Trophoblast cell (in vitro differentiated cells and primary cell): ENCODE measurements at regions not wholly inside any gene's neighbourhood (a gene's known extent, or its start where the extent isn't known, plus 50 kb on each side); places are given as distances from the start of the nearest gene placed in this dataset.
"Not testable (repeated sequence)": the region's sequence is repeated elsewhere in the genome, so short reads cannot be mapped to it uniquely, and the experiment has no call there.

Experiments used
- DNase-seq, 2 donors: peaks; one replicate each; pipeline ENCODE4 v3.0.0-alpha.2; 2016
- H2AFZ ChIP-seq: 2 replicates; pipeline ENCODE4 v1.6.1; 2013; ENCODE audit warnings: low read length, moderate library complexity, mild to moderate bottlenecking; ENCODE audit not compliant: insufficient read depth, poor library complexity
- H2AK5ac ChIP-seq: 2 replicates; pipeline ENCODE4 v1.6.1; 2013; ENCODE audit warnings: mild to moderate bottlenecking, low read length
- H2BK120ac ChIP-seq: 2 replicates; pipeline ENCODE4 v1.6.1; 2013; ENCODE audit warnings: low read length, mild to moderate bottlenecking, moderate library complexity; ENCODE audit not compliant: insufficient read depth, poor library complexity
- H2BK12ac ChIP-seq: 2 replicates; pipeline ENCODE4 v1.6.1; 2013; ENCODE audit warnings: mild to moderate bottlenecking, low read length, moderate library complexity
- H2BK5ac ChIP-seq: 2 replicates; pipeline ENCODE4 v1.6.1; 2013; ENCODE audit warnings: low read length, low read depth, moderate library complexity, mild to moderate bottlenecking; ENCODE audit not compliant: poor library complexity
- H3K14ac ChIP-seq: 2 replicates; pipeline ENCODE4 v1.6.1; 2013; ENCODE audit warnings: mild to moderate bottlenecking, low read length
- H3K18ac ChIP-seq: 2 replicates; pipeline ENCODE4 v1.6.1; 2013; ENCODE audit warnings: mild to moderate bottlenecking, low read length
- H3K23ac ChIP-seq: 2 replicates; pipeline ENCODE4 v1.6.1; 2013; ENCODE audit warnings: low read length
- H3K27ac ChIP-seq: 2 replicates; pipeline ENCODE4 v1.5.1; 2013; ENCODE audit warnings: low read depth, mild to moderate bottlenecking, inconsistent platforms, low read length, moderate library complexity
- H3K27me3 ChIP-seq: 2 replicates; pipeline ENCODE4 v1.6.1; 2013; ENCODE audit warnings: inconsistent platforms, mild to moderate bottlenecking, low read length, moderate library complexity; ENCODE audit not compliant: insufficient read depth
- H3K36me3 ChIP-seq, 2 experiments: 1 replicate in 1 of 2; 2 replicates in 1 of 2; pipeline ENCODE4 v1.6.1; 2013; ENCODE audit warnings: low read length in 2 of 2, mild to moderate bottlenecking in 2 of 2, moderate library complexity in 1 of 2; ENCODE audit not compliant: insufficient read depth in 2 of 2, control insufficient read depth in 1 of 2
- H3K4ac ChIP-seq: 2 replicates; pipeline ENCODE4 v1.6.1; 2013; ENCODE audit warnings: low read depth, mild to moderate bottlenecking, low read length, moderate library complexity
- H3K4me1 ChIP-seq, 2 experiments: 1 replicate in 1 of 2; 2 replicates in 1 of 2; pipeline ENCODE4 v1.6.1; 2013; ENCODE audit warnings: low read length in 2 of 2, mild to moderate bottlenecking in 2 of 2, moderate library complexity in 1 of 2; ENCODE audit not compliant: insufficient read depth in 2 of 2, control insufficient read depth in 1 of 2
- H3K4me2 ChIP-seq: 2 replicates; pipeline ENCODE4 v1.6.1; 2013; ENCODE audit warnings: inconsistent platforms, mild to moderate bottlenecking, low read length, moderate library complexity
- H3K4me3 ChIP-seq: 2 replicates; pipeline ENCODE4 v1.5.1; 2013; ENCODE audit warnings: mild to moderate bottlenecking, low read depth, low read length, inconsistent platforms
- H3K79me1 ChIP-seq: one replicate; pipeline ENCODE4 v1.6.1; 2013; ENCODE audit warnings: low read length
- H3K79me2 ChIP-seq: 2 replicates; pipeline ENCODE4 v1.6.1; 2013; ENCODE audit warnings: low read length, mild to moderate bottlenecking; ENCODE audit not compliant: control insufficient read depth, insufficient read depth, poor library complexity
- H3K9ac ChIP-seq: 2 replicates; pipeline ENCODE4 v1.6.1; 2013; ENCODE audit warnings: mild to moderate bottlenecking, low read length
- H3K9me3 ChIP-seq: 2 replicates; pipeline ENCODE4 v1.6.1; 2013; ENCODE audit warnings: low read depth, mild to moderate bottlenecking, control low read depth, inconsistent platforms, low read length; ENCODE audit not compliant: insufficient read depth
- H4K12ac ChIP-seq: 2 replicates; pipeline ENCODE4 v1.6.1; 2013; ENCODE audit warnings: low read depth, mild to moderate bottlenecking, low read length, moderate library complexity
- H4K8ac ChIP-seq: 2 replicates; pipeline ENCODE4 v1.6.1; 2013; ENCODE audit warnings: low read depth, mild to moderate bottlenecking, low read length, moderate library complexity
- H4K91ac ChIP-seq: one replicate; pipeline ENCODE4 v1.6.1; 2013; ENCODE audit warnings: low read depth, mild to moderate bottlenecking, low read length, moderate library complexity
- WGBS: extraction: QIAGEN DNeasy Blood & Tissue Kit; methylation state at CpG from one replicate; pipeline ENCODE4 v1.1.7; 2013; ENCODE audit warnings: missing lambda C conversion rate; ENCODE audit not compliant: insufficient read length, insufficient coverage; ENCODE audit errors: extremely low coverage; 5-methylcytosine and 5-hydroxymethylcytosine counted together

- no peak overlapping the region for H3K23ac ChIP-seq
- H3K79me2 ChIP-seq = no peaks in the 10 kb centered on the region
- H4K91ac ChIP-seq = no peak overlapping the region
- H2BK5ac ChIP-seq = no peak overlapping the region
- H3K36me3 ChIP-seq = no peaks in the 10 kb centered on the region
- H2AK5ac ChIP-seq = no peak overlapping the region
- H2AFZ ChIP-seq = no peak overlapping the region
- no peak overlapping the region for H3K4me3 ChIP-seq
- no peaks in the 10 kb centered on the region for H3K4me1 ChIP-seq
- H3K4me2 ChIP-seq = no peak overlapping the region
- no peak overlapping the region for H4K12ac ChIP-seq
- H3K27ac ChIP-seq = no peak overlapping the region
- no CpG with 5 or more reads among the region's 1 CpG for WGBS
- H3K4ac ChIP-seq = no peak overlapping the region
- no peaks in the 10 kb centered on the region for H3K9me3 ChIP-seq
- no peak overlapping the region for H2BK12ac ChIP-seq
- H2BK120ac ChIP-seq = no peak overlapping the region
- no peak overlapping the region for H3K9ac ChIP-seq
- H3K18ac ChIP-seq = no peak overlapping the region
- no peak overlapping the region for H3K14ac ChIP-seq
- H3K27me3 ChIP-seq = no peaks in the 10 kb centered on the region
- H3K79me1 ChIP-seq = no peaks in the 10 kb centered on the region
- DNase-seq = no peak
- no peak overlapping the region for H4K8ac ChIP-seq
Measured at GRCh38 chr2:133879703-133880102, 311.4 kb upstream of the NCKAP5 start.

- not testable (repeated sequence) for H3K4me2 ChIP-seq, H2BK12ac ChIP-seq, H4K12ac ChIP-seq, H3K23ac ChIP-seq, H3K4me1 ChIP-seq, DNase-seq, H3K79me2 ChIP-seq, H3K36me3 ChIP-seq, H3K9me3 ChIP-seq, H3K9ac ChIP-seq, H3K14ac ChIP-seq, H3K27ac ChIP-seq, H2AK5ac ChIP-seq, H3K18ac ChIP-seq, H3K79me1 ChIP-seq, H3K4me3 ChIP-seq, H2AFZ ChIP-seq, H2BK5ac ChIP-seq, H3K27me3 ChIP-seq, H2BK120ac ChIP-seq, H4K91ac ChIP-seq, H4K8ac ChIP-seq, H3K4ac ChIP-seq
- WGBS = no CpG with 5 or more reads among the region's 4 CpGs
Measured at GRCh38 chr2:133882159-133882558, 313.9 kb upstream of the NCKAP5 start.

- Histone ChIP-seq H3K4me3 (no peak overlapping the region), H2BK12ac (no peak overlapping the region)
- WGBS = no CpG with 5 or more reads among the region's 2 CpGs
Measured at GRCh38 chr2:133884739-133885381, 316.6 kb upstream of the NCKAP5 start.

GRCh38 chr2:133885847-133886246, 317.6 kb upstream of the NCKAP5 start:
- no peaks in the 10 kb centered on the region for H3K79me1 ChIP-seq
- H3K79me2 ChIP-seq = no peaks in the 10 kb centered on the region
- no peaks in the 10 kb centered on the region for H3K9me3 ChIP-seq
- no CpG with 5 or more reads among the region's 5 CpGs for WGBS
- H3K27me3 ChIP-seq = no peaks in the 10 kb centered on the region
- DNase-seq = peak; percentile 55 to 76
- no peak overlapping the region for H3K18ac ChIP-seq
- peaks cover 5% of the 10 kb centered on the region in 2 experiments for H3K4me1 ChIP-seq
- no peak overlapping the region for H4K91ac ChIP-seq
- H2AK5ac ChIP-seq = no peak overlapping the region
- H2BK5ac ChIP-seq = no peak overlapping the region
- no peak overlapping the region for H3K4ac ChIP-seq
- H3K23ac ChIP-seq = no peak overlapping the region
- H3K14ac ChIP-seq = no peak overlapping the region
- H3K27ac ChIP-seq = no peak overlapping the region
- H2AFZ ChIP-seq = no peak overlapping the region
- H3K9ac ChIP-seq = no peak overlapping the region
- H3K4me3 ChIP-seq = no peak overlapping the region
- no peak overlapping the region for H2BK120ac ChIP-seq
- no peak overlapping the region for H3K4me2 ChIP-seq
- no peaks in the 10 kb centered on the region for H3K36me3 ChIP-seq
- no peak overlapping the region for H2BK12ac ChIP-seq
- no peak overlapping the region for H4K12ac ChIP-seq
- no peak overlapping the region for H4K8ac ChIP-seq

More at GRCh38 chr2:133884739-133885381, 316.6 kb upstream of the NCKAP5 start:
- peaks cover 5% of the 10 kb centered on the region in 2 experiments for H3K4me1 ChIP-seq
- H3K18ac ChIP-seq = no peak overlapping the region
- no peak overlapping the region for H2AFZ ChIP-seq
- H3K9ac ChIP-seq = no peak overlapping the region
- no peak overlapping the region for H3K23ac ChIP-seq
- no peak overlapping the region for H4K8ac ChIP-seq
- no peak overlapping the region for H4K91ac ChIP-seq
- no peak overlapping the region for H2AK5ac ChIP-seq
- H3K4ac ChIP-seq = no peak overlapping the region
- no peaks in the 10 kb centered on the region for H3K36me3 ChIP-seq
- no peak overlapping the region for H4K12ac ChIP-seq
- H2BK120ac ChIP-seq = no peak overlapping the region
- no peak overlapping the region for H3K14ac ChIP-seq
- no peak overlapping the region for H3K27ac ChIP-seq
- H3K4me2 ChIP-seq = no peak overlapping the region
- no peaks in the 10 kb centered on the region for H3K9me3 ChIP-seq
- H3K27me3 ChIP-seq = no peaks in the 10 kb centered on the region
- no peaks in the 10 kb centered on the region for H3K79me1 ChIP-seq
- H2BK5ac ChIP-seq = no peak overlapping the region
- no peaks in the 10 kb centered on the region for H3K79me2 ChIP-seq
- DNase-seq = peak; percentile 4 to 55
